Smooth muscle cell (in vitro differentiated cells): ENCODE measurements at regions not wholly inside any gene's neighbourhood (a gene's known extent, or its start where the extent isn't known, plus 50 kb on each side); places are given as distances from the start of the nearest gene placed in this dataset.
A peak's percentile ranks its signal among the peaks of the same experiment; 100 is the strongest.

Source experiments
- DNase-seq: peaks from one replicate; lab custom pipeline; 2025; ENCODE audit not compliant: unreplicated experiment; lab: John Stamatoyannopoulos, UW
- H2AFZ ChIP-seq: fragments of 200-600 bp; sonication (generic); 2 replicates; pipeline ENCODE4 v1.6.0; 2016; ENCODE audit warnings: antibody characterized with exemption, low read depth, mild to moderate bottlenecking
- H3F3A ChIP-seq: fragments of 200-600 bp; sonication (generic); 2 replicates; pipeline ENCODE4 v1.6.0; 2017; ENCODE audit warnings: antibody characterized with exemption, low read depth
- H3K27ac ChIP-seq: fragments of 200-600 bp; sonication (generic); 2 replicates; pipeline ENCODE4 v1.5.1; 2016; ENCODE audit warnings: low read depth, mild to moderate bottlenecking
- H3K27me3 ChIP-seq: fragments of 200-600 bp; sonication (generic); 2 replicates; pipeline ENCODE4 v1.6.1; 2016; ENCODE audit warnings: low read depth, mild to moderate bottlenecking
- H3K36me3 ChIP-seq: fragments of 200-600 bp; sonication (generic); 2 replicates; pipeline ENCODE4 v1.5.1; 2016; ENCODE audit warnings: low read depth
- H3K4me1 ChIP-seq: fragments of 200-600 bp; sonication (generic); 2 replicates; pipeline ENCODE4 v1.5.1; 2016; ENCODE audit warnings: low read depth
- H3K4me2 ChIP-seq: fragments of 200-600 bp; sonication (generic); 2 replicates; pipeline ENCODE4 v1.6.0; 2016; ENCODE audit warnings: mild to moderate bottlenecking
- H3K4me3 ChIP-seq: fragments of 200-600 bp; sonication (generic); 2 replicates; pipeline ENCODE4 v1.5.1; 2016; ENCODE audit warnings: mild to moderate bottlenecking
- H3K79me2 ChIP-seq: fragments of 200-600 bp; sonication (generic); 2 replicates; pipeline ENCODE4 v1.6.0; 2016; ENCODE audit warnings: low read depth, mild to moderate bottlenecking
- H3K9ac ChIP-seq: fragments of 200-600 bp; sonication (generic); 2 replicates; pipeline ENCODE4 v1.6.0; 2016; ENCODE audit warnings: low read depth
- H3K9me3 ChIP-seq: fragments of 200-600 bp; sonication (generic); replicated peaks from 2 replicates; pipeline ENCODE4 v1.5.1; 2016; ENCODE audit warnings: low read depth
- H4K20me1 ChIP-seq: fragments of 200-600 bp; sonication (generic); 2 replicates; pipeline ENCODE4 v1.6.0; 2016; ENCODE audit warnings: low read depth
- WGBS: methylation state at CpG from one replicate; pipeline ENCODE4 v1.1.7; 2016; ENCODE audit warnings: low lambda C conversion rate; 5-methylcytosine and 5-hydroxymethylcytosine counted together
- TF ChIP-seq, protein P1 (sequence below): fragments of 200-600 bp; sonication (generic); IDR thresholded peaks from 2 replicates; pipeline ENCODE4 v1.5.1; 2017; ENCODE audit warnings: borderline replicate concordance, mild to moderate bottlenecking, antibody characterized with exemption; ENCODE audit not compliant: insufficient read depth, poor library complexity, severe bottlenecking

DNA sequence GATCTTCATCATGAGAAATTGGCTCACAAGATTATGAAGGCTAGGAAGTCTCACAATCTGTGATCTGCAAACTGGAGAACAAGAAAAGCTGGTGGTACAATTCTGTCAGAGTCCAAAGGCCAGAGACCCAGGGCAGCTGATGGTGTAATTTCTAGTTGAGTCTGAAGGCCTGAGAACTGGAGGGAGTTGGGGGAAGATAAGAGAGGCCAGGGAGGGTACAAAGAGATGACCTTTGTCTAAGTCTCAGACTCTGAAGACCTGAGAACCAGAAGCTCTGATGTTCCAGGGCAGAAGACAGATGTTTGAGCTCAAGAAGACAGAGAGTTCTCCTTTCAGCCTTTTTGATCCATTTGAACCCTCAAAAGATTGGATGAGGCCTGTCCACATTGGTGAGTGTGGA lies 280.6 kb downstream of the HDGFL1 start:
- no peak overlapping the region for H3K4me2 ChIP-seq
- DNase-seq: no peak
- no peaks in the 10 kb centered on the region for H3K9me3 ChIP-seq
- H3K36me3 ChIP-seq: no peaks in the 10 kb centered on the region
- H3K79me2 ChIP-seq: no peaks in the 10 kb centered on the region
- H3K27ac ChIP-seq: no peak overlapping the region
- no peaks in the 10 kb centered on the region for H4K20me1 ChIP-seq
- no peaks in the 10 kb centered on the region for H3K27me3 ChIP-seq
- no peak overlapping the region for H3K4me3 ChIP-seq
- H3F3A ChIP-seq: no peaks in the 10 kb centered on the region
- no peak overlapping the region for H3K9ac ChIP-seq
- no peaks in the 10 kb centered on the region for H3K4me1 ChIP-seq
- TF ChIP-seq, protein P1, sequence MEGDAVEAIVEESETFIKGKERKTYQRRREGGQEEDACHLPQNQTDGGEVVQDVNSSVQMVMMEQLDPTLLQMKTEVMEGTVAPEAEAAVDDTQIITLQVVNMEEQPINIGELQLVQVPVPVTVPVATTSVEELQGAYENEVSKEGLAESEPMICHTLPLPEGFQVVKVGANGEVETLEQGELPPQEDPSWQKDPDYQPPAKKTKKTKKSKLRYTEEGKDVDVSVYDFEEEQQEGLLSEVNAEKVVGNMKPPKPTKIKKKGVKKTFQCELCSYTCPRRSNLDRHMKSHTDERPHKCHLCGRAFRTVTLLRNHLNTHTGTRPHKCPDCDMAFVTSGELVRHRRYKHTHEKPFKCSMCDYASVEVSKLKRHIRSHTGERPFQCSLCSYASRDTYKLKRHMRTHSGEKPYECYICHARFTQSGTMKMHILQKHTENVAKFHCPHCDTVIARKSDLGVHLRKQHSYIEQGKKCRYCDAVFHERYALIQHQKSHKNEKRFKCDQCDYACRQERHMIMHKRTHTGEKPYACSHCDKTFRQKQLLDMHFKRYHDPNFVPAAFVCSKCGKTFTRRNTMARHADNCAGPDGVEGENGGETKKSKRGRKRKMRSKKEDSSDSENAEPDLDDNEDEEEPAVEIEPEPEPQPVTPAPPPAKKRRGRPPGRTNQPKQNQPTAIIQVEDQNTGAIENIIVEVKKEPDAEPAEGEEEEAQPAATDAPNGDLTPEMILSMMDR: no peak
- no peak overlapping the region for H2AFZ ChIP-seq

DNA sequence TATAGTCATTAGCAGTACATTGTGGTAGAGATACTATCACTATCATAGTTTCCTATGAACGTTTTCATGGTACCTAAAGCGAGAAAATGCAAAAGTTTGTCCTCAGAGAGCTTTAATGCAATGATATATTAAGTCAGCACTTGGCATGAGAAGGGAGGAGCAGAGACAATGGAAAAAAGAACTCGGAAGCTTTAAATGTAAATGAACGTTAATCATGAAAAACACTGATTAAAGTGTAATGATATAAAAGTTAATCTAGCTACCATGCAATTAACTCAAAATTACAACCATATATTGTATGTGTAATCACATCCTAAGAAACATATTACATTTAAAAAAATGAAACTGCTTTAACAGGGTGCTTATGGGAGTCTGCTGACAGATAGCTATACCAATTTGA lies 282.7 kb downstream of the HDGFL1 start:
- no peaks in the 10 kb centered on the region for H3K79me2 ChIP-seq
- H3K9ac ChIP-seq: no peak overlapping the region
- DNase-seq: no peak
- H3K4me3 ChIP-seq: no peak overlapping the region
- TF ChIP-seq, protein P1: no peak
- H3K4me1 ChIP-seq: no peaks in the 10 kb centered on the region
- H3K27ac ChIP-seq: no peak overlapping the region
- H3K4me2 ChIP-seq: no peak overlapping the region
- H3K36me3 ChIP-seq: no peaks in the 10 kb centered on the region
- H2AFZ ChIP-seq: peak overlapping the region; percentile 28
- WGBS: 84% methylated on average over 4 of the region's 4 CpGs
- no peaks in the 10 kb centered on the region for H3K27me3 ChIP-seq
- no peaks in the 10 kb centered on the region for H3K9me3 ChIP-seq
- H4K20me1 ChIP-seq: no peaks in the 10 kb centered on the region
- no peaks in the 10 kb centered on the region for H3F3A ChIP-seq

DNA sequence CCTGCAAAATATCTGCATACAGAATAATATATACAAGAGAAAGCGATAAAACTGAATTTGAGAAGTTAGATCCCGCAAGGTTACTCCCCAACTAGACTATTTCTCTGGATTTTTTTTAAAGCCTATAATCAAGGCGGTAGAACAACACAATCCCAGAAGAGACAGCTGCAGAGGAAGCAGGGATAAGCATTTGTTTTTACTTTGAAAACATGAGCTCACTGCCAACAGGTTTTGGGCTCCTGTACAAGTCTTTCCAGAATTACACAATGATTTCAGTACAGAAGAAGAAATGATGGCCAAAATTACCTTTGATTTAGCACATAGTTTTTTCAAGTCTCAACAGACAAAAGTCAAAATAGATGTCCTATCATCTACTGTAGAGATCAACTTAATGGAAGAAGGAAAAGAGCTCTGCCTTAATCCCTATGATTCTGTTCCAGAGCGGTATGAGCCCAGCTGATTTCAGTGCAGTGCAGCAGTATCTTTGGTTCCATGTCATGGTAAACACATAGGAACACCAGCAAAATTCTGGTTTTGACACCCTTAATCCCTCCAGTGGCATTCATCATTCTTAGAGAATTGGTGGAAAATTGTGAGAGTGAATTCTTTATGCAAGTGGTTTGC lies 304.3 kb downstream of the HDGFL1 start:
- H2AFZ ChIP-seq: peak overlapping the region; percentile 65

More for the DNA sequence above, 304.3 kb downstream of the HDGFL1 start:
- Histone ChIP-seq H4K20me1 (no peaks in the 10 kb centered on the region), H3F3A (peaks cover 3% of the 10 kb centered on the region), H3K27me3 (no peaks in the 10 kb centered on the region), H3K36me3 (no peaks in the 10 kb centered on the region), H3K79me2 (no peaks in the 10 kb centered on the region), H3K9me3 (no peaks in the 10 kb centered on the region), H3K9ac (no peak overlapping the region), H3K4me3 (no peak overlapping the region), H3K27ac (no peak overlapping the region), H3K4me2 (no peak overlapping the region), H3K4me1 (peaks cover 5% of the 10 kb centered on the region)
- TF ChIP-seq, protein P1: no peak
- WGBS: 71% methylated on average over 4 of the region's 4 CpGs
- DNase-seq: no peak
